Non-pigmented ciliary epithelial cell (primary cell): ENCODE measurements at regions not wholly inside any gene's neighbourhood (a gene's known extent, or its start where the extent isn't known, plus 50 kb on each side); places are given as distances from the start of the nearest gene placed in this dataset.

Source experiments
- DNase-seq: peaks from one replicate; pipeline ENCODE4 v3.0.0-alpha.2; 2010; ENCODE audit warnings: low read depth

- peak; percentile 96 for DNase-seq
These were observed 146.1 kb upstream of the FGGY start for GRCh38 chr1:59150577-59151386.

DNA sequence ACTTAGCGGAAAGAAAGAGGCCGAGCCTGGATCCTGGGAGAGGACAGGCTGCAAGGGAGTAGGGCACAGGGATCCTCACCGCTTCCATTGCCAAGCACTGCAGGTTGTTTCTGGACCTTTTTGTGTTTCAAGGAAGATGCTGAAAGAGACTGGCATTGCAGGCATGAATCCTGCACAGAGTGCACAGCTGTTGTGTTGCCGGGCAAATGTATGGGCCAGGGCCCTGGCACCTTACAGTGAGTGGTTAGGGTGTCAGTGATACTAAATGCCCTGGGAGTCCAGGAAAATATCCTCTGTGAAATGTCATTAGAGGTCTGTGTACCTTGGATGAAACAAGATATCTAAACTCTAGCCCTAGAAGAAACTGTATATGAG lies 145.5 kb upstream of the FGGY start:
- DNase-seq: no peak

GRCh38 chr1:59151860-59152259 lies 145.0 kb upstream of the FGGY start:
- DNase-seq: no peak

- no peak for DNase-seq
These were observed 144.4 kb upstream of the FGGY start for GRCh38 chr1:59152511-59152910.

DNA sequence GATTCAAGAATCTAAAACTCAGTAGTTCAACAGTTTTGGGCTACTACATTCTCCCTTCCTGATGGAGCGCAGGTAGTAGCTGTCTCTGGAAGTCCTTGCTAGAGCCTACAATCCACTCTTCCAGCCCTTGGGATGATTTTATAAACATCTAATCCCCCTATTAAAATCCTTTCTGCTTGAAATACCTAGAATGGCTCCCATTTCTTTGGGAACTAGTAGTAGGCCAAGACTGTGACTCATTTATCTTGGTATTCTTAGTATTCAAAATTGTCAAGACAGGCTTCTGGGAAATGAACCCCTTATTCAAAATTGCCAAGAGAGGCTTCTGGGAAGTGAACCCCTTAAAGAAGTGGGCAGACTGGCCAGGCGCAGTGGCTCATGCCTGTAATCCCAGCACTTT lies 142.5 kb upstream of the FGGY start:
- no peak for DNase-seq

GRCh38 chr1:59155351-59155750 lies 141.5 kb upstream of the FGGY start:
- DNase-seq: no peak

DNA sequence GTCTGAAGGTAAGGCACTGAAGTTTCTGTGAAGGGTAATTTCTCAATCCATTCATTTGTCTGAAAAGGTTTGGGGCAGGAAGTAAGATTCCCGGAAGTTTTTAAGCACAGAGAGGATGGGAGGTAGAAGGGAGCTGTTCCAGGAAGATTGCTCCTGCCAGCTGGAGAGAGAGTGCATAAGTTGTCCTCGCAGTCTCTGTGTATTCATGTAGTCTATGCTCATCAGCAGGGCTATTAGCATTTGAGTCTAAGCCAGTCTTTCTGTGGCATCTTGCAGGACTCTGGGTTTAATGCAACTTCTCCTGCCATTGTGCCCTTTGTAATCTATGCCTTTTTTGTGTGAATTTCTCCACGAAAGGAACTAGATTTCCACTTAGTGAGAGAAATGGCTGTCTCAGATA lies 140.8 kb upstream of the FGGY start:
- no peak for DNase-seq

DNA sequence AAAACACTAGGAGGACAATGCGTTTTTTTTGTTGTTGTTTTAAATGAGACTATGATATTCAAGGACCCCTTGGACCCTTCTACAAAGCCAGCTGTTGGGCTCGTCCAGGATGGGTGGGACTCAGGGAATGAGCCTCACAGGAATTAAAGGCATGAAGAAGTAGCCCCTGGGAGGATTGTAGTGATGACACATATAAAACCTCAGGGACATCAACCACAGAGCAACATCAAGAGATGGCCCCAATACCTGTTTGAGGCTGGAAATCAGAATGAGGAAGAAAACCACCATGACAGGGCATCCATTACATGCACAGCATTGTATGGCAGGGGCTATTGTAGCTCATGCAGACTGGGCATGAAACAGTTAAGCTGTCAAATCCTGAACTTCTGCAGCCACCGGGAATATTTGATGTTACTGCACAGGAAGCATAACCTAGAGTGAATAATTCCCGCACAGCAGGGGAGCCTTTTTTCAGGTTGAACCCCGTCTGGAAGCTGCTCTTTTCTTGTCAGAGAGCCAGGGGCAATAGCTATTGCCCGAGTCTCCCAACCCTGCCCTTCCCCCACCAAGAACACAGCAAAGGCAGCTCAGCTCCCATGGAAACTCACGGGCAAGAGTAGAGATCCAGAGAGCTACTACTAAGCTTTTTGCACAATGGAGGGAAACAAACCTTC lies 140.2 kb upstream of the FGGY start:
- peak; percentile 57 for DNase-seq

GRCh38 chr1:59158321-59158720 lies 138.6 kb upstream of the FGGY start:
- DNase-seq: no peak

DNA sequence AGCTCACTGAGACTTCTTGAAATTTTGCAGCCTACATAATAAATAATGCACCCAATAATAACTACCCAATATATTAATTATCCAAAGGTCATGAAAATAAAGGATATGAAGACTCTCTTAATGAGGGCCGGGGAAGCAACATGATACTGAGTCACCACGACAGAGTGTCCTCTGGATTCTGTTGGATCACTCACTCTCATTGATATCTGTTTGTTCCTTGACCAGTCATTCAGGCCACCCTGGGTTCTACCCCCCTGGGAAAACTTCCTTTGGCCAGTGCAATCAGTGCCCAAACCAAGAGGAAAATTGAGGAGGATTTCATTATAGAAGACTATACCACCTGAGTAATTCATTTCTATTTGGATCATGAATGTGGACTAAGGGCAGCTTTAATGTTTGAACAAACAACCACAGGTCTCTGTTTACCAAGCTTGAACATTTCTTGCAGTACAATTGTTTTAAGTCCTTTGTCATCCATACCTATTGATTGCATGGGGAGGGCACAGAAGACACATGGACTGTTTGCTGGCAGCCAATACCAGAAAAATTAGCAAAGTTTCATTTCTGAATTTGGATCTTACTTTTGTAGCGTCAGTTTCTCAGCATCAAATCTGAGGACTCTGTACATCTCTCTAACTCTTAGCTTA lies 137.2 kb upstream of the FGGY start:
- DNase-seq: no peak

DNA sequence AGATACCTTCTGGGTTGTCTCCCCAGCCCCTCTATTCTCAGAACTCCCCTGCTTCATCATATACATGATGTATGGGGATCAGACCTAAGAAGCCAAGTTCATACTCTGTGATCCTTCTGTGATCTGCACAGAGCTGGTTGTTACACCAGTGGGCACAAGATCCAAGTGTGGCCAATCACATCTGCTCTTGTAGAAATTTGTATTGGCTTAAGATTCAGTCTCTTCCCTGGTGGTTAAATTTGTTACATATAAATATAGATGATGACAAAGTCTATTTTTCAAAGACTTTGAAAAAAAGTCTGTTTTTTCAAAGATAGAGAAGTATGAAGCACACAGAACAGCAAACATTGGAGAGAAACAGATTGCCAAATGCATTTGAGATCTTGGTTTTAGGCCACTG lies 135.8 kb upstream of the FGGY start:
- no peak for DNase-seq

DNA sequence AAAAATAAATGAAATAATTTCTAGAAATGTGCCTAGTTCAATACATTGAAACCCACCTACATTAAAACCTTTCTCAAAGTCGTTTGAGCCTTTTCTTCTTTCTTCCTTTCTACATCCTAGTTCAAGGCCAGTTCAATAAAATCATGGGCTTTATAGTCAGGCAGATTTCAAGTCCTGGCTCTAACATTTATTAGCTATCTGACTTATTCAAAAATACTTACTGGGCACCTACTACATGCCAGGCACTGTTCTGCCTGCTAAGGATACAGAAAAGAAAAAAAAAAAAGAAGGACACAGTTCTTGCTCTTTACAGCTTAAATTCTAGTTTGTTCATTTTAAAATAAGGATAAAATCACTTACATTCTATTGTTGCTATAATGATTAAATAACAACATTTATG lies 134.2 kb upstream of the FGGY start:
- DNase-seq: no peak

DNA sequence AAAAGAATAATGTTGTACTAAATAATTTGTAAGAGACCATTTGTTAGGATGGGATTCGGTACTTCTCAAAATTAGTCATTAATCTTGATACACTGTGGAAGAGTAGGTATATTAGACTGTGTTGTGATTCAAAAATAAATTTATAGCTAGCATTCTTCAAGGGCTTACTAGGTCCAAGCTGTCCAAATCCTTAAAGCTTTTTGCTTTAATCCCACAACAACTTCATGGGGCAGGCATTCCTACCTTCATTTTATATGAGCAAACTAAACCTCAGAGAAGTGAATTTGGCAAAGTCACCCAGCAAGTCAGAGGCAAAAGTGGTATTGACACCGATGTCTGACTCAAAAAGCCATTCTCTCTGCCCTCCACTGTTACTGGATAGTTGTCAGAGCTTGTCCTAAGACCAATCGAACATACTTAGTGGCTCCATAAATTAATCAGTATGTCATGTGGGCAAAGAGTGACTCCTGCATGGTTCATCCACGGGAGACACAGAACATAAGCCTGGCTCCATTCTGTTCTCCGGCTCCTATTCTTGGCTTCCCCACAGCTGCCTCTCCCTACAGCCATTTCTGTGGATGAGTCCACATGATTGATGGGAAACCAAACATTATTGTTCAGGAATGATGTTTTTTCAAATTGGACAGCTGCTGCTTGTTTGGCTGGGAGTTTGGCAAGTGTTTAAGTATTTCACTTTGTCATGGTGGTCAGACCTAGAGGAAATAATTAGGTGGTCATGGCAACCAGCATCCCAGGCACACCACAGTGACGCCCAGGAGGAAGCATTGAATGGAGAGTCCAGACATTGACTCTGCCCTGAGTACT lies 133.4 kb upstream of the FGGY start:
- no peak for DNase-seq

DNA sequence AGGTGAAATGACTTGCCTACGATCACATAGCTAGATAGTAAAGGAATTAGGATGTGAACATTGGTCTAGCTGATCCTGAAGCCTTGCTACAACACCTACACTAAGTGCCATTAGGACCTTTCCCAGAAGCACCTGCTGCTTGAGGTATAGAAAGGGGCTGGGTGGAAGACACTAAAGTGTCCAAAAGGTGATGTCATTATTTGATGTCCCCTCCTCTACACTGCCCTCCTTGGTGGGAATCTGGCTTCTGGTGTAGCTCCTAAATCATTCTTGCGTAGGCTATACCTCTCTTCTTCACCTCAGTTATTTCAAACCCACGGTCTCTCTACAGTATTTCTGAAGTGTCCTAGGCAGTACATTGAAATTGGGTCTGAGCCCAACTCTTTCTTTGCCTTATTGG lies 132.5 kb upstream of the FGGY start:
- DNase-seq: no peak

GRCh38 chr1:59165353-59165752 lies 131.5 kb upstream of the FGGY start:
- DNase-seq: no peak

DNA sequence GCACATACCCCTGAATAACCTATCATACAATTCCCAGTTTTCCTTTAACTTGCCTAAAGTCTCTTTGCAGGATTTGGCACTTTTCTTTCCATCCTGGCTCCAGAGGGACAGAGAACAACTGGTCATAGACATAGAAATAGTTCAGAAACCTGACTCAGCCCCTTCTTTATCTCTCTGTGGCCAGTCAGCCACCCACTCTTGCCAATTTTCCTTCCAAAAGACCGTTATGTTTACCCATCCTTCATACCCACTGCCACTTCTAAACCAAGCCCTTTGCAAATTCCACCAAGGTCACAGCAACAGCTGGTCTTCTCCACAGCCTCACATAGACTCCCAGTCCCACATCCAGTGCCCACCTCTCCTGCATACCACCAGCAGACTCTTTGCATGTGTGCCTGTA lies 127.2 kb upstream of the FGGY start:
- no peak for DNase-seq

GRCh38 chr1:59170659-59171058 lies 126.2 kb upstream of the FGGY start:
- no peak for DNase-seq

- DNase-seq: no peak
These were observed 125.1 kb upstream of the FGGY start for GRCh38 chr1:59171788-59172187.

DNA sequence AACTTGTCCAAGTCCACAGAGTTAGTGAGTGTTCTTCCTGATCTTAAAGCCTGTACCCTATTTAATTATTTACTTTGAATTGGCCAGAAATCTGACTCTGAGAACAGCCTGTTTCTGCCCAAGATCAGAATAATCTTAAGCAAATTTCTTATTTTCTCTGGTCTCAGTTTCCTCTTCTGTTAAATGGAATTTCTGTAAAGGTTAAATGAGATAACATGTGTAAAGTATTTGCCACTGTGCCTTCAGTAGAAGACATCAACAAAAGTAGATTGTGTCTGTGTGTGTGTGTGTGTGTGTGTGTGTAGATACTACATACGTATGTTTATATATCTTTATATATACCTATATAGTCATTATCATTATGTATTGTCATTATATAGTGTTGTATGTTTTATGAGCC lies 124.2 kb upstream of the FGGY start:
- no peak for DNase-seq

DNA sequence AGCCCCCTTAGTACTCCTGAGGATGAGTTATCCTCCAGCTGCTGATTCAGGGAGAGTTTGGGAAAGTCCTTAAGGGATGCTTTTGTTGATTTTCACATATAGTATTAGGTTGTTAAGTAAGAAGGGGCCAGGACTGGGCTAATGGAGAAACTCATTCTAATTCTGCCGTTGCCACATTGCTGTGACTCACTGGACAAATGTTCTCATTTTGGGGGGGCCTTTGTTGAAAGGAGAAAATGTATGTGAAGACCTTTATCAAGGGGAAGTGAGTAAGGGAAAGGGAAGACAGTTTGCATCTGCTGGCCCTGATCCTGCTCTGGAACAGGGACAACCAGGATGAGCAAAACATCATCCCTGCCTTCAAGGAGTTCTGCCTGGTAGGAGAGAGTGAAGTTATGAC lies 123.2 kb upstream of the FGGY start:
- DNase-seq: peak; percentile 62

DNA sequence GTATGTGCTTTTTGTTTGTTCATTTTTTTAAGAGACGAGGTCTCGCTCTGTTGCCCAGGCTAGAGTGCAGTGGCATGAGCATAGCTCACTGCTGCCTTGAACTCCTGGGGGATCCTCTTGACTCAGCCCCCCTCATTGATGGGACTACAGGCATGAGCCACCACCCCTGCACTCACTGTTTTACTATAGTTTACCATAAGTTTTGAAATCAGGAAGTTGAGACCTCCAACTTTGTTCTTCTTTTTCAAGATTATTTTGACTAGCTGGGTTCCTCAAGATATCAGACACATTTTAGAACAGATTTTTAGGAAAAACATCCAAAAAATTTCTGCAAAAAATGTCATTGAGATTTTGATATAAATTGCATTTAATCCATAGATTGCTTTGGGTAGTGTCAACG lies 120.4 kb upstream of the FGGY start:
- no peak for DNase-seq

GRCh38 chr1:59177756-59178155 lies 119.1 kb upstream of the FGGY start:
- no peak for DNase-seq
